NCI-H345 treated with DMSO at 0.1 percent for 48 hours (cell line): ENCODE measurements at regions not wholly inside any gene's neighbourhood (a gene's known extent, or its start where the extent isn't known, plus 50 kb on each side); places are given as distances from the start of the nearest gene placed in this dataset.

Source experiments
- DNase-seq: peaks from one replicate; lab custom pipeline; 2025; ENCODE audit not compliant: unreplicated experiment; lab: John Stamatoyannopoulos, UW

DNA sequence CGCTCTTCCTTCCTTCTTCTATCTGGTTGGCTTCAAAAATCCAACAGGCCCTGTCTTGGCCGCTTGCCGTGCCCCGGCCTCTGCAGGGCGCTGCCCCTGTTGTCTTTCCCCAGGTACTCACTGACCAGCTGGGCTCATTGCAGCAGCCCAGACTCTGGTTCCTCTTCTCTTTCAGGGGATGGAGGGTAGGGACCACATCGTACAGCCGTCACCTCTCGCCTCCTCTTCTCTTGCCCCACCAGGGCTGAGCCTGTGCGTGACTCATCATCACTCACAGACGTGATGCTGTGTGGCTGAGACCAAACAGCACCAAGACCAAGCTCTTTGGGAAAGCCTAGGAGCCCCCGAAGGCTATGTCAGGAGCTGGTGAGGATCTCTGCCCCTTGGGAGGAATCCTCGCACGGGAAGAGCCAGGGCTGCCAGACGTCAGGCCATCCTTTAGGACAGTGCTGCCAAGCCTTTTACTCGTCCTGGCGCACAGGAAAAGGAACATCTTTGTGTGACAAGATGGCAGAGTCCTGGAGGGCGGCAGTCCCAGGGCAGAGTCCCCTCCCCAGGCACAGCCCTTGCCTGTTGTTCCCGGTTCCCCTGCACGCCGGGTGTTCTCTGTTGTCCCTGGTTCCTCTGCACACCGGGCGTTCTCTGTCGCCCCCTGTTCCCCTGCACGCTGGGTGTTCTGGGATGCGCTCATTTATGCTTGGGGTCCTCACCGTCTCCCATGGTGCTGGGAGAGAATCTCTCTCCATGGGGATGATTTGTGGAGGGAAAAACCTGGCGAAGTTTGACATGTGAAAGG, 188.5 kb upstream of the SHH start:
- DNase-seq: no peak

GRCh38 chr7:155999631-156000489, 187.6 kb upstream of the SHH start:
- no peak for DNase-seq

DNA sequence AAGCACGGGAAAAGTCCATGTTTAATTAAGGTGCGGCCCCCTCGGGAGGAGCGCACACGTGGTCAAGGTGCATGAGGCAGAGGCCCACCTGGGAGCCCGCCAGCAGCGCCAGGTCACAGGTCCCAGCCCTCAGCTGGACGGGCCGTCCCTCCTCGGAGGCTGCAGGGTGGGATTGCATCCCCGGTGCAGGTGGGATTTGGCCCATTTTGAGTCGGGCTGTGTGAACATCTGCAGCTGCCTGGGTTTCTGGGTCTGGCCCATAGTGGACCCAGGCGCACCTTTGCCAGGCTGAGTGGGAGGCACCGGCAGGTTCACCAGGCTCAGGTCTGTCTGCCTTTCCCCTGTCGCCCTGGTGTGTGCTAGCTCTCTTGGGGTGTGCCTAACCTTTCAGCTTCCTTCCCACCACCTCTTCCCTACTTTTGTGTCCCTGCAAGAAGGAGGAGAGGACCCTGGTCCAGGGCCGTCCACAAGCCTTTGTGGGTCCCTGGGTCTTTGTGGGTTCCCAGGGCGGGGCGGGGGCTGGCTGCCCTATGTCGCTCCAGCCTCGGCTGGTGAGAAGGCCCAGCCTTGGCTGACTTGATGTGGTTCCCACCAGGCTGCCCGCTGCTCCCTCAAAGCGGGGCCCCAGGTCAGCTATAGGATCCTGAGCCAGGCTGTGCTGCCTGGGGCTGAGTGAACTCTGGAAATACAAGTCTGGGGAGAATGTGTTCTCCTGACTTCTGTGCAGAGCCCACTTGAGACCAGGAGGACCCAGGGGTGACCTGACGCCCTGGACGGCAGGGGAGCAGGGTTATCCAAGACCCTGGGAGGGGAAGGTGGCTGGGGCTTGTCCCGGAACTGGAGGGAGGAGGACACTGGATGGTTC, 186.7 kb upstream of the SHH start:
- no peak for DNase-seq

DNA sequence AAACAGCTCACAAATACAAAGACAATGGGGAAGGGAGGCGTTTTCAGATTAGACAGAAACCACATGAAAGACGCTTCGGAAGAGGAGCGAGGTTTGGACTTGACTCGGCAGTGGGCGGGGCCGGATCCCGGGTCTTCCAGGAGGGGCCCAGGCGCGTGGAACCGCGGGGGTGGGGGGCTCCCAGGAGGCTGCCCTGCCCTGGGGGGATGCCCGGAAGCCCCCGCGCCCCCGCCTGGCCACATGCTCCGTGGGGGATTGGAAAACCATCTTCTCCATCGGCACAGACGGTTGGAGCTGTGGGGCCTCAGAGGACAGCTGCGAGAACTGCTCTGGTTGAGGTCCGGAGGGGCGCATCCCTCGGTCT, 186.0 kb upstream of the SHH start:
- no peak for DNase-seq

- DNase-seq: no peak
These were observed 185.4 kb upstream of the SHH start for GRCh38 chr7:155997431-155998327.

GRCh38 chr7:155996718-155997280, 184.5 kb upstream of the SHH start:
- DNase-seq: no peak

DNA sequence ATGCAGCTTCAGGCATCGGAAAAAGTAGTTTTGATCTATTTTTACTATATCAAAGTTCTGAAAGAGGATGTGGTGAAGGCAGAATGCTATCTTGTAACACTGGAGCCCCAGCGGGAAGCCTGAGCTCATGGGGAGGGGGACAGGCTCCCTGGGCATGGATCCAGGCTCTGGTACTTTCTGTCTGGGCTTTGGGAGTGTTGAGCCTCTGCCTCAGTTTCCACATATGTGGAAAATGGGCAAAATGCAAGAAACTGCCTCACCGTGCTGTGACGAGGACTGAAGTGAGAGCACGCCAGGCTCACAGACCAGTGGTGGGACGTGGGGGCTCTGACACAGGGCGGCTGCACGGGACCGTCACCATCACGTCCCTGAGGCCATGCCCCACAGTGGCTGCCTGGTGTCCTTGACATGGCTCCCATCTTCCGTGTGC, 182.9 kb upstream of the SHH start:
- DNase-seq: no peak

DNA sequence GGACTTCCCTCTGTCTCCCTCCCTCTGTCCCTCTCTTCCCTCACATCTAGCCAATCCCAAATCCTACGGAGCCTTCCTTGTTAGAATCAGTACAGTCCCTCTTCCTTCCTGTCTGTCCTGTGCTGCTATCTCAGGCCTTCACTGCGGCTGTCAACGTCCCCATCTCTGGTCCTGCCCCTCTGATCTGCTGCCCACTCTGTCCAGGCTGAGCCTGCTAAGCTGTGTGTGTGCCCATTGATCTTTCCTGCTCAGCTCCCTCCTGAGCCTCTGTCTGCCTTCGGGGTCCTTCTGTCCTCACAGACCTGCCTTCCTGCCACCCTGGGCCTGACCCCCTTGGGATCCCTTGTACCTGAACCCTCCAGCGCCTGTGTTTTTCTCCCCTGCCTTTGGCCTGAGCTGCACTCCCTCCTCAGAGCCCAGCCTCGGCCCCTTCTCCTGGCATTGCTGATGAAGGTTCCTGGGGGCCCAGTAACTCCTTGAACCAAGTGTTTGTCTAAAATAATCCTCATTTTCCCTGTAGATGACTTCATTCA, 182.1 kb upstream of the SHH start:
- no peak for DNase-seq

- DNase-seq: no peak
These were observed 181.4 kb upstream of the SHH start for GRCh38 chr7:155993420-155994278.

DNA sequence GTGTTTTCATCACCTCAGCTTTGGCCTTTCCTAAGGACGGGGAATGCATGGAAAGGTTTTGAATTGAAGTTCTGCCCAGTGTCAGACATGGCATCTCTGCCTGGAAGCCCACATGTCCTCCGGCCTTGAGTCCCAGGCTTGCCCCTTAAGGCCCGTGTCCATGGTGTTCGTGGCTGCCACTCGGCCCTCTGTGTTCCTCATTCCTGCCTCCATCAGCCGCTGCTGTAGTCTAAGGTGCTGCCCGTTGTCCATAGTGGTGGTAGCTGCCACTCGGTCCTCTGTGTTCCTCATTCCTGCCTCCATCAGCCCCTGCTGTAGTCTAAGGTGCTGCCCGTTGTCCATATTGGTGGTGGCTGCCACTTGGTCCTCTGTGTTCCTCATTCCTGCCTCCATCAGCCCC, 180.7 kb upstream of the SHH start:
- DNase-seq: no peak

DNA sequence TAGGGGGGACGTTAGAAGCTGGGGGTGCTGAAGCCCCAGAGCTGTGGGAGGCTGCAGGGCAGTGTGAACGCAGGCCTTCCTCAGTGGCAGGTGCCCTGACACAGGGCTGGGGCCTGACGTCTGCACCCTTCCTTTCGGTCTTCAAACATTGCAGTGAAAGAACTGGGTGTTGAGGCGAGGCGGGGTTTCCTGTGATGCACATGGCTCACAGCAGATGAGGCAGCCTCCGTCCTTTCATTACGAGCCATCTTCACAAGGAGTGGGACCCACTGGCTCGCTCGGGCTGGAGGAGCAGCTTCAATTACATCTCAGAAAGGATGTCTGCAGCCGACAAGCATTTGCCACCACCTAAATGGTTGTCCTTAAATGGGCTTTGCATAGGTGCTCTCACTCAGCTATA, 180.3 kb upstream of the SHH start:
- DNase-seq: no peak

DNA sequence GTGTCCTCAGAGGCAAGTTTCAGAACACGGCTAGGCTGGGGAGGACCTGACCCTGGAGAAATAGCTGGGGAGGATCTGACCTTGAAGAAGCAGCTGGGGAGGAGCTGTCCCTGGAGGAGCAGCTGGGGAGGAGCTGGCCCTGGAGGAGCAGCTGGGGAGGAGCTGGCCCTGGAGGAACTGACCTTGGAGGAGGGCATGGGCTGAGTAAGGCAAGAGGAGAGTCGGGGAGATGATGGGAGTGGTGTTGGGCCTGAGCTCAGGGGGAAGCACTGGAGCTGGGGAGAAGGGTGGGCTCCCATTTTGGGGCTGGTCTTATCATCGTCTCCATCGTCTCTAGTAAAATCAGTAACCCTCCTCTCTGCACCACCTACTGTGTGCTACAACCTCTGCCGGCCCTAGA, 179.8 kb upstream of the SHH start:
- DNase-seq: no peak

DNA sequence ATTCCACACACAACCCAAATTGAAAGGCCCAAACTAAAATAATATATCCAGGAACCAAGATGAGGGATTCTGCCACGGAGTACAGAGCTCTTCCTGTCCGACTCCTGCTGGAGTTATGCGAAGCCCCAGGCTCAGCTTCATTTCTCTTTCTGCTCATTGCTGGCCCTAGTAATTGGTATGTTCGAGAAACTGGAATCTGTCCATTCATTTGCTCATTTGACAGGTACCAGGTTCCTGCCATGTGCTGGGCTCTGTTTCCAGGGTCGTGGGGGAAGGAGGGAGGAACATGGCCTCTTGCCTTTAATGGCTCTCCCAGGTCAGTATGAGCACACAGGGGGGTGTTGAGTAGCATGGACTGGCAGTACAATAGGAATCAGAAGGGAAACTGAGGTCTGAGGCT, 179.2 kb upstream of the SHH start:
- DNase-seq: no peak

- no peak for DNase-seq
These were observed 176.2 kb upstream of the SHH start for GRCh38 chr7:155988416-155988815.

DNA sequence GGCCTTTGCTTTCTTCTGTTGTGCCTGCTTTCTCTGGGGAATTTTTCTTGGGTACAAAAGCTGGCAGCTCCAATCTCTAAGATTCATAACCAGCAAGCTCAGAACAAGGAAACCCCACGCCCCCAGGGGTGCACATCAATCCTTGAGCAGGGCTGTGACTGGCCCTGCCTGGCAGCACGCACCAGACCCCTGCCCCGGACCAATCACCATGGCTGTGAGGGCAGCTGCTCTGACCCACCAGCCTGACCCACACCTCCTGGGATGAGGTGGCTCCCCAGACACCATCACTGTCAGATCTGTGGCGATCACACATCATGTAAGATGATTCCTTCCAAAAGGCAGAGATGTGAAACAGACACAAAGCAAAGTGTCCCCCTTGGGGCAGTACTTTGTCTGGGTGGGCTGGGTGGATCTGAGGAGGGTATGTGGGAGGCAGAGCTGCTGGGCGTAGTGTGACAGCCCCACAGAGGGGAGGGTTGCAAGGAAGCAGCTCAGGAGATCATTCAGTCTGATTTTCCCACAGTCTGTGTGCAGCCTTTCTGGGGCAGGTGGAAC, 175.5 kb upstream of the SHH start:
- no peak for DNase-seq

DNA sequence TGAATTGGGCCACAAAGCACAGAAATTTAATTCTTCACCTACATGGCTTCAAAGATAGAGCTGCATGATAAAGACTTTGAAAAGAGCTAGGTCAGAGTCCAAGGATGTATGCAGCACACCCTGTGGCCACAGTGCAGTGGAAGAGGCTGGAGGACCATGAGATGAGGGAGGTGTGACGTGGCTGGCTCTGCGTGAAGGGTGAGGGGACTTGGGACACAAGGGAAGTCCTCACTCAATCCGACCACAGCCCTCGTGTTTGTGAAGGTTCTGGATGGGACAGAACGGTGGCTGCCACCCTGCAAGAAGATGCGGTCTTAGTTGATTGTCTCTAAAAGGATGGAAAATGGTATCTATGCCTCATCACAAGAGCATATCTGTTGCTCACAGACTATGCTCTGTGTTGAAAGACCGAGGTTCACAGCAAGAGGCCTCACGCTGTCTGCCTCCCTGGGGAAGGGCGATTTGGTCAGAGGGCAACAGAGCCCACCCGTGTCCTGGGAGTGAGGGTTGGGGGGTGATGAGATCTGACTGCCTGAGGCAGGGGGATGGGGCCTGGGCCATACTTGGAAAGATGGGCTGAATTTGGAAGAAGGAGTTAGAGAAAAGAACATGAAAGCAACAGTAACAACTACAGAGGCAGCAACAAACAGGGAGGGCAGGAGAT, 174.4 kb upstream of the SHH start:
- no peak for DNase-seq

- no peak for DNase-seq
These were observed 173.4 kb upstream of the SHH start for GRCh38 chr7:155985518-155986250.
